ENCODE measurements at regions not wholly inside any gene's neighbourhood (a gene's known extent, or its start where the extent isn't known, plus 50 kb on each side); places are given as distances from the start of the nearest gene placed in this dataset.

DNA sequence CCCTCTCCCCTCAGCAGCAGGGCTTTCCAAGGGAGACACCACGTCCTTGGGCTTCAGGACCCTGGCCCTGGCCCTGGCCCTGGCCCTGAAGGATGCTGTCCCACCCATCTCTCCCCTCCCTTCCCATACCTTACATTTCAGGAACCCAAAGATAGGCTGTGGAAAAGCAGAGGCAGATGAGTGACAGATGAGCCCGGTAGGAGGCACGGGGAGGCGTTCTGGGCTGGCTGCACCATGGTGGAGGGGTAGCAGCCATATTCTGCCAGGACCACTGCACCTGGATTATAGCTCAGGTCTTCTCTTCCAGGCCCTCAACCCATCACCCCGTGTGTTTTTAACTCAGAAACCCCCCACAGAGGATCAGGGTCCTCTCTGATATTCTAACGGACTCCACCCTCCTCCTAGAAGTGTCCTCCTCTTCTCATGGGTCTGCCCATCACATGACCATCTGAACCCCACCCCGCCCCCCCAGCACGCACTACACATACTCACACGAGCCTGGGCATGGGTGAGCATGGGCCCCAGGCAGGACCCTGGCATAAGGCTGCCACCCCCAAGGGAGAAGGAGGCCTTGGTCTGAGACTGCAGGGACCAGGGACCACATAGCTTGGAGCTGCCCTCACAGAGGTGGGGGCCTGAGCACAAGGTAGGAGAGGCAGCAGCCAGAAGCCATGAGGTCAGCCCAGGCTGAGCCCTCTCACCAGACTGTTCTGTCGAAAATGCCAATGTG, 220.8 kb upstream of the CDH4 start:
- TF ChIP-seq EZH2phosphoT487 (IDR thresholded peaks at IDR 0.05; ENCODE audit: borderline replicate concordance, low read depth, low read length) = no peak
- TF ChIP-seq, protein P1, sequence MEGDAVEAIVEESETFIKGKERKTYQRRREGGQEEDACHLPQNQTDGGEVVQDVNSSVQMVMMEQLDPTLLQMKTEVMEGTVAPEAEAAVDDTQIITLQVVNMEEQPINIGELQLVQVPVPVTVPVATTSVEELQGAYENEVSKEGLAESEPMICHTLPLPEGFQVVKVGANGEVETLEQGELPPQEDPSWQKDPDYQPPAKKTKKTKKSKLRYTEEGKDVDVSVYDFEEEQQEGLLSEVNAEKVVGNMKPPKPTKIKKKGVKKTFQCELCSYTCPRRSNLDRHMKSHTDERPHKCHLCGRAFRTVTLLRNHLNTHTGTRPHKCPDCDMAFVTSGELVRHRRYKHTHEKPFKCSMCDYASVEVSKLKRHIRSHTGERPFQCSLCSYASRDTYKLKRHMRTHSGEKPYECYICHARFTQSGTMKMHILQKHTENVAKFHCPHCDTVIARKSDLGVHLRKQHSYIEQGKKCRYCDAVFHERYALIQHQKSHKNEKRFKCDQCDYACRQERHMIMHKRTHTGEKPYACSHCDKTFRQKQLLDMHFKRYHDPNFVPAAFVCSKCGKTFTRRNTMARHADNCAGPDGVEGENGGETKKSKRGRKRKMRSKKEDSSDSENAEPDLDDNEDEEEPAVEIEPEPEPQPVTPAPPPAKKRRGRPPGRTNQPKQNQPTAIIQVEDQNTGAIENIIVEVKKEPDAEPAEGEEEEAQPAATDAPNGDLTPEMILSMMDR (conservative IDR thresholded peaks at IDR 0.05; ENCODE audit: low read length) = no peak

Measured in OCI-LY7 (cell line).